GM12872 (cell line): ENCODE measurements at regions not wholly inside any gene's neighbourhood (a gene's known extent, or its start where the extent isn't known, plus 50 kb on each side); places are given as distances from the start of the nearest gene placed in this dataset.

Source experiments
- CTCF ChIP-seq: IDR thresholded peaks from 3 replicates; pipeline ENCODE4 v1.5.1; 2011; ENCODE audit warnings: low read depth, mild to moderate bottlenecking, low read length, moderate library complexity; ENCODE audit not compliant: insufficient read depth

GRCh38 chr11:116258821-116259220, 514.0 kb downstream of the BUD13 start:
- no peak for TF ChIP-seq CTCF

GRCh38 chr11:116257883-116258282, 514.9 kb downstream of the BUD13 start:
- TF ChIP-seq CTCF: no peak

GRCh38 chr11:116257092-116257491, 515.7 kb downstream of the BUD13 start:
- no peak for TF ChIP-seq CTCF

GRCh38 chr11:116256215-116256614, 516.6 kb downstream of the BUD13 start:
- no peak for TF ChIP-seq CTCF

GRCh38 chr11:116255321-116255953, 517.4 kb downstream of the BUD13 start:
- no peak for TF ChIP-seq CTCF

- TF ChIP-seq CTCF: no peak
These were observed 522.6 kb downstream of the BUD13 start for GRCh38 chr11:116250155-116250554.

- peak; percentile 16; the same call in 1 of the 3 replicates for TF ChIP-seq CTCF
These were observed 523.2 kb downstream of the BUD13 start for GRCh38 chr11:116249561-116249960.
